HPDE6-E6E7 (cell line): ENCODE measurements at regions not wholly inside any gene's neighbourhood (a gene's known extent, or its start where the extent isn't known, plus 50 kb on each side); places are given as distances from the start of the nearest gene placed in this dataset.

Experiments used
- DNase-seq: peaks from one replicate; pipeline ENCODE4 v3.0.0; 2011; ENCODE audit warnings: missing footprints; ENCODE audit errors: extremely low spot score

DNA sequence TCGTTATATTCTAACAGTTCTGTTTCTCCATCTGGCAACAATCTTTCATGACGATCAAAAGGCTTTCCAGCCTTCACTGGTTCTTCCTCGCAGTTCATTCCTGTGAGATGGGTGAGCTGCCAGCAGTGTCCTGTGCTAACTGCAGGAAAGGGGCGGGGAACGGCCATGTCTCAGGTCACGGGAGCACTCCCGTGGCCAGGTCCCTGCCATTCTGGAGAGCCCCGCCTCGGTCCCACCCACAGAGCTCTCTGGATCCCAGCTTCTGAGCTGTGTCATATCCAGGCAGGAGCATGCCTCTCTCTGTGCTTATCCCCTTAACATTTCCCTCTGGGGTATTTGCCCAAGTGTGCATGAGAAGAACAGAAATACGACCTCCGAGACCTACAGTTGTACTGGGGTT lies 297.8 kb upstream of the IRX2 start:
- DNase-seq = no peak

- DNase-seq = no peak
These were observed 295.8 kb upstream of the IRX2 start for GRCh38 chr5:3047212-3047774.

GRCh38 chr5:3043600-3043999 lies 292.1 kb upstream of the IRX2 start:
- DNase-seq = no peak

DNA sequence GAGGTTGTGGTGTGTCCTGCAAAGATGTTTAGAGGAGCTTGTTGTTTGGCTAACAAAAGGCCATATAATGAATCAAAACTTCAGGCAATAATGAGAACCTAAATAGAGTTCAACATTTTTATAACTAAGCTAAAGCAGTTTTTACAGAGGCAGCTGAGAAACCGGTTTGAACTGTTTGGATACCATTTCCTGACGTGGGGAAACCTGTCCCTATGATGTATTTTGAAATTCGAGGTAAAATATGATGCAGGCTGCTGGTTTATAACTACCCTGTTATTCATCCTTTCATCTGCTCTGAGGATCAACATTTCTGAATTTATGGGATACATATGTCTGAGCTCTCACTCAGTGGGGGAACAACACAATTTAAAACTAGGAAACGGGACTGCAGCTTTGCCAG lies 289.5 kb upstream of the IRX2 start:
- no peak for DNase-seq

DNA sequence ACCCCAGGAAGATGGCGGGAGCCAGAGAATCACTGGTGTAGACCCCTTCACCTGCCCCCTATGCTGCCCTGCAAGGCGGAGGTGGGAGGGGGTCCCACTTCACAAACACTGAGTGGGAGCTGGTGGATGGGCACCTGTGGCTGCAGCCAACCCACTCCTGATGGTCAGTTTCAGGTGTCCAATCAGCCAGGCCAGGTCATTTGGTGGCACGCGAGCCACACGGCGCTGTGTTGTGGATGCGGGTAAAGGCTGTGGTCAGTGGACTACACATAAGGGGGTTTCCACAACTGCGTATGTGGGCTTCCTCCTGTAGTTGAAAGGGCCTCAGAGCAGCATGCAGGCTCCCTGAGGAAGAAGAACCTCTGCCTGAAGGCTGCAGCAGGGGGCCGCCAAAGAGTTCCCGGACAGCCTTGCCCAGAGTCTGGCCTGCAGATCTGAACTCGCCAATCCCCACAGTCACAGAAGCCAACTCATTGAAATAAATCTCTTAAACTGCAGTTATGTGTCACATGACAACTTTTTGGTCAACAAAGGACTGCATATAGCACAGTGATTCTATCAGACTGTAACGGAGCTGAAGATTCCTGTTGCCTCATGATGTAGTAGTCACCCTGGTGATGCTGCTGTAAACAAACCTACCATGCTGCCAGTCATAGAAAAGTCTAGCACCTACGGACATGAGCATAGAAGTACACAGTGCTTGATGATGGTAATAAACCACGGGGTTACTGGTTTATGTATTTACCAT lies 284.7 kb upstream of the IRX2 start:
- no peak for DNase-seq

- no peak for DNase-seq
These were observed 284.0 kb upstream of the IRX2 start for GRCh38 chr5:3035452-3035851.

DNA sequence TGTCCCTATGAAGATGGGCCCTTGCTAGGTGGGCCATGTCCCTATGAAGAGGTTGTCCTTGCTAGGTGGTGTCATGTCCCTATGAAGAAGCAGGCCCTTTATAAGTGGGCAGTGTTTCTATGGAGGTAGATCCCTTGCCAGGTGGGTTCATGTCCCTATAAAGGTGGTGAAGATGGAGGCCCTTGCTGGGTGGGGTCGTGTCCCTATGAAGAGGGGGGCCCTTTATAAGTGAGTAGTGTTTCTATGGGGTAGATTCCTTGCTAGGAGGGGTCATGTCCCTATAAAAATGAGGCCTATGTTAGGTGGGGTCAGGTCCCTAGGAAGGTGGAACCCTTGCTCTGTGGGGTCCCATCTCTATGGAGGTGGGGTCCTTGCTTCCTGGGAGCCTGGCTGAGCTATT lies 283.4 kb upstream of the IRX2 start:
- DNase-seq = no peak

DNA sequence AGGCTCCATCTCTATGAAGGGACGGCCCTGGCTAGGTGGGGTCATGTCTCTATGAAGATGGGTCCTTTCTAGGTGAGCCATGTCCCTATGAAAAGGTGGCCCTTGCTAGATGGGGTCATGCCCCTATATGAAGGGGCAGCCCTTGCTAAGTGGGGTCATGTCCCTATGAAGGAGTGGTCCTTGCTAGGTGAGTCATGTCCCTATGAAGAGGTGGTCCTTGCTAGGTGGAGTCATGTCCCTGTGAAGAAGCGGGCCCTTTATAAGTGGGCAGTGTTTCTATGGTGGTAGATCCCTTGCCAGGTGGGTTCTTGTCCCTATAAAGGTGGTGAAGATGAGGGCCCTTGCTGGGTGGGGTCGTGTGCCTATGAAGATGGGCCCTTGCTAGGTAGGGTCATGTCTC lies 283.0 kb upstream of the IRX2 start:
- DNase-seq = no peak

DNA sequence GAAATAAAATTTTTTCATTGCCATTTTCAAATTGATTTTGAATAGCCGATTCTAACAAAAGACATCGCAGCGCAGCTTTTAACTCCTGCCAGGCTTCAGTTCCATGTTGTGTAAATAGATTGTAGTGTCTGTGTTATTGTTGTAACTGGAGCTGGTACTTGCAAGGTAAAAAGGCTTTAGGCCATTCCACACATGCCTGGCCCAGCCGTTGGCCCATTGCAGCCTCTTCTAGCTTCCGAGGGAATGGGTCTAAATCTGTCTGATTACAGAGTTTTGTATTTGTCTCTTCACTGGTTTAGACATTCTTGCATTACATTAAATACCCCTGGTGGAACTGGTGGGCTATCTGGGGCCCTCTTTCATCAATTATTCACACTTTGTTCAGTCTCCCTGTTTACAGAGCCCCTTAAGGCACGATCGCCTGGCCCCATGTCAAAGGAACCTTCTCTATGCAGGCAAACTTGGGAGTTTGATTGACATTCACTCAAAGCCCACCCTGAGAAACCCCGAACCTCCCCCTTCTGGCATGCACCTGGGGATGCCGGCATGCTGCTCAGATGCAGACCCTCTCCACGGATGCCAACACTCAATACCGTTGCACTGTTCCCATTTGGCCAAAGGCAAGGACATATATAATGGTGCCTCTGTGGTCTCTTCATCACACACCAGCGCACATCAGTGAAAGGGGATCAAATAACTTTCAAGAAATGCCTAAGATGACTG lies 281.7 kb upstream of the IRX2 start:
- no peak for DNase-seq

DNA sequence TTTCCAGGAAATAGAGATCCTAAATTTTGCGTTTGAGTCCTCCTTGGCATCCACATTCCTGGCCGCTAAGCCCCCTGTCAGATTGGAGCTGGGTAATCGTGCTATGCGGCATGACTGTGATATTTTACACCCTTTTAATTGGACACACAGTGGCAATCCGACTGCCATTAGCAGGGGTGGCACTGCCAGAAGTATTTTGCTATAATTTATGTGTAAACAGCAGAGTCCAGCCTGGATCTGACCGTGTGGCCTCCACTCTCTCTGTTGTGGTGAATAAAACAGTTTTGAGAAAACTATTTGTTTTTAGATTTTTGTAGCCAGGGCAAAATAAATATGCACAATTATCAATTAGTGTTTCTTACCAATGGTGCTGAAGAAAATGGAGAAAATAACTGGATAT lies 281.0 kb upstream of the IRX2 start:
- no peak for DNase-seq

DNA sequence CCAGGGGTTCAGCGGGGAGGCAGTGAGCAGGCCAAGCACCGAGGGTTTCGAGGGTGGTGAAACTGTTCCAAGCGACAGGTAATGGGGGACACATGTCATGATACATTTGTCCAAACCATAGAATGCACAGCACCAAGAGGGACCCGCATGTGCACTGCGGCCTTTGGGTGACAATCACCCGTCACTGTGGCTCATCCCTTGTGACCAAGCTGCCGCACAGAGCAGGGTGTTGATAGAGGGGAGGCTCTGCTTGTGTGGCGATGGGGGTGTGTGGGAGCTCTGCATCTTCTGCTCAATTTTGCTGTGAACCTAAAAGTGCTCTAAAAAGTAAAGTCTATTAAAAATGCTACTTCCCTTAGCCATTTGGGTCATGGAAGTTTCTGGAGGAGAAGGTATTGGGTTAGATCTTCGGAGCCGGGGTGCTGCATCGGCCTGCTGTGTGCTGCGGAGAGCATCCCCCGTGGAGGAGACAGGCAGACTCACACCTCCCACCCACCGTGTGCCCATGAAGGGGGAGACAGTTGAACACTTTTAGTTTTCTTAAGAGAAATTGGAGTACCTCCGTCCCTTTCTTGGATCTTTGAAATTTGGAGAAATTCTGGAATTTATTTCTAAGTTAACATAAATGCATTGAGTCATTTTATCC lies 280.4 kb upstream of the IRX2 start:
- DNase-seq = no peak

- DNase-seq = no peak
These were observed 279.2 kb upstream of the IRX2 start for GRCh38 chr5:3030511-3031165.

DNA sequence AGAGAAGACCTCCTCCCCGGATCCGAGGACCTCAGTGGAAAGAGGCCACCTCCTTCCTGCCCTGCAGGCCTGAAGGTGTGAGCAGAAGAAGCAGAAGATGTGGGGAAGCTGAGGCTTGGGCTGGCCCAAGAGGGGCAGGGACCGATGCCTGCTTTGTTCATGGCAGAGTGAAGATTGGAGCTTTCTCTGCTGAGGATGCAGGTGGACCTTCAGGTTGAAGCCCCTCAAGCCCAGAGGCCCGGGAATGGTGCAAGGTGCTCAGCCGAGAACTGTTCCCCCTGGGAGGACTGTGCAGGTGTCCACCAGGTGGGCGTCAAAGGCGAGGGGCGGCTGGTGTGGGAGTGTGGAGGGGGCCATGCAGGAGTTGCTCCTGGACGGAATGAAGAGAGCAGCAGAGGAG lies 277.9 kb upstream of the IRX2 start:
- DNase-seq = no peak

DNA sequence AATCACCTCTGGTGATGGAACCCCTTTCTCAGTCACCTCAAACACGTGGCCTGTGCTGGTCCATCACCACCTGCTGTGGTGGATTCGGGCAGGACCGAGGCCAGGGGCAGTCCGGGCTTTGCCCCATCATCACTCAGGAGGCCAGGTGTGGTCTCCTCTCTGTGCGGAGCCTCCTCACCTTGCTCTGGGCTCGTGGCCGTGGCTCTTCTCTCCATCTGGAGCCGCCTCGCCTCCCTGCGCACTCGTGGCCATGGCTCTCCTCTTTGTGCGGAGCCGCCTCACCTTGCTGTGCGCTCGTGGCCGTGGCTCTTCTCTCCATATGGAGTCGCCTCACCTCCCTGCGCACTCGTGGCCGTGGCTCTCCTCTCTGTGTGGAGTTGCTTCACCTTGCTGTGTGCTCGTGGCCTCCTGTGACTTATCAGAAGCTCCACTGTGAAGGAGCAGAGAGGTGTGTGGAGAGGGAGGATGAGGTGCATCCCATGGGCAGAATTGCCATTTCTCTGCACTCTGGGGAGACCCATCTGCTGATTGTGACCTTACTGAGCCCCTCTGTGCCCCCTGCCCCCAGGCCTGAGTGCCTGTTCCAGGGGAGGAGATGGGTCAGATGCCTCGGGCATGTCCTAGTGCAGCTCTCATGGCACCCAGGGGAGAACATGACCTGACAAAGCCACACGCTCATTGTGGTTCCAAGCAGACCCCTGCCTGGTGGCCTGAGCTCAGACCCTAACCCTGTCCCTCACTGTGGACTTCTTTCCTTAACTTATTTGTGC lies 276.6 kb upstream of the IRX2 start:
- no peak for DNase-seq

DNA sequence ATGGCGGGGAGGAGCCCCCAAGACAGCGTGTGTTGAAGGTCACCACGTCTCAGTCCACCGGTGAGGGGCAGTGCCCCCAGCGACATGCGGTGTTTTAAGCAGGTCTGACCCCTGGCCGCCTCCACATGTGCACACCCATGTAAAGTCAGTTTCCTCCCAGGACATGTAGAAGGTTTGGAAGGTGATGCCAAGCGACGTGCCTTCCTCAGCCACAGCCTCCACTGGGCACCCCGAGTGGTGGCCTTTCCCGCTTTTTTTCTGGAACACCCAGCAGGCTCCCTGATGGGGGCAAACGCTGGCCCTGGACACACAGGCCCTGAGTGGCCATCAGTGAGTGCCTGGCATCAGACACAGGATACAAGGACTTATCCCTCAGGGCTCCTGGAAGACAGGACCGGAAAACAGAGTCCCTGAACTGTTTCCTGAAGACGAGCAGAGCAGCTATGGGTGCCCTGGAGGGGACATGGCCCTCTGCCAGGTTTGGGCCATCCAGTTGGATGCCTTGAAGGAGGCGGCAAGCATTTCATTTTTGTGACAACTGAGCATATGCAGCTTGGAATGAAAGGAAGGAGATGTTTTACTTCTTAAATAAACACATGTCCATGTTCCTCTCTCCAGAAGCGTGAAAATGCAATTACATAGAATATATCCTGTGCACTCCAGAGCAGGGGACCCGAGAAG lies 275.8 kb upstream of the IRX2 start:
- no peak for DNase-seq

GRCh38 chr5:3026651-3027050 lies 275.2 kb upstream of the IRX2 start:
- no peak for DNase-seq

DNA sequence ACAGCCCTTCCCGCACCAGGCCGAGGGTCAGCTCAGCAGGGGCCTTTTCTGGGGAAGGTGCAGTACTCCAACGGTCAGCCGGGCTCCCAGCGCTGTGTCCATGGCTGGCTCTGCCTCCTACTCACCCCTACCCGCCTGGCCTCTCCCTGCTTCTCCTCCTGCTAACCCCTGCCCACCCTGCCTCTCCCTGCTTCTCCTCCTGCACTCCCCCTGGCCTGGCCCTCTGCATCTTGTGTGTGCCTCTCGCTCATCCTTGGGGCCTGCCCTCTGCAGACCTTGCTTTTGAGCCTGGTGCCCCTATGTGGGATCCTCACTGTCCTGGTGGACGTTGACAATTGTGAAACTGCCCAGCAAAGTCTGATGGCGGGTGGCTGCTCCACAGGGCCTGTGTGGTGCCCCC lies 274.6 kb upstream of the IRX2 start:
- no peak for DNase-seq

DNA sequence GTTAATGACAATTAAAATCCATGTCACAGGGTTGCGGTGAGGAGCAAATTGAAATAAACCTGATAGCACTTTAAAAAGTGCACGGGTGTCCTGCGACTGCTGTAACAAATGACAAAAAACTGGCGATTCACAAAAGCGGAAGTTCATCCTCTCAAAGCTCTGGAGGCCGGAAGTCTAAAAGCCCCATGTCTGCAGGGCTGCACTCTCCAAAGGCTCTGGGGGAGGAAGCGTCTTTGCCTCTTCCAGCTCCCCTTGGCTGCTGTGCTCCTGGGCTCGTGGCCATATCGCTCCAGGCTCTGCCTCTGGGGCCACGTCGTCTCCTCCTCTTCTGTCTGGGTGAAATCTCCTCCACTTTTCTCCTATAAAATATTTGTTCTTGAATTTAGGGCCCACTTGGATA lies 273.9 kb upstream of the IRX2 start:
- no peak for DNase-seq

GRCh38 chr5:3024976-3025375 lies 273.5 kb upstream of the IRX2 start:
- DNase-seq = no peak

DNA sequence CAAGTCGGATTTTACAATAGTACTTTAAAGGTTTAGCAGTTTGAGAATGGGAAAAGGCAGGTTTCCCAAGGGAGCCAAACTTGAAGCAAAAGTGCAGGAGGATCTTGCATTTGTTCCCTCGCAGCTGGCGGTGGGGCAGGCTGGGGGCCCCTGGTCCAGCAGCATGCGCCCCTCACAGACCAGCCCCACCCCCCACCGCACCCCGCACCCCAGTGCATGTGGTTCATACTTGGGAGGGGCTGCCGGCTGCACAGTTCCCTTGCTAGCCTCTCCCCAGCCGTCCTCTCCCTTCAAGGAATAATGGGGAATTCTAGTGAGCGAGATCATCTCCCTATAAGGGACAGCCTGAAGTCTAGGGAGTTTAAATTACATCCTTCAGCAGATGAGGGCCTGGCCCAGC lies 273.1 kb upstream of the IRX2 start:
- DNase-seq = no peak

- no peak for DNase-seq
These were observed 272.6 kb upstream of the IRX2 start for GRCh38 chr5:3024126-3024525.
